Muscle layer of colon (tissue), 2 donors: ENCODE measurements at regions not wholly inside any gene's neighbourhood (a gene's known extent, or its start where the extent isn't known, plus 50 kb on each side); places are given as distances from the start of the nearest gene placed in this dataset.
"Not testable (repeated sequence)": the region's sequence is repeated elsewhere in the genome, so short reads cannot be mapped to it uniquely, and the experiment has no call there.

Source experiments
- H3K27ac ChIP-seq: one replicate; pipeline ENCODE4 v1.7.0; 2013; ENCODE audit warnings: low read depth, mild to moderate bottlenecking, low read length, moderate library complexity
- H3K27me3 ChIP-seq, 2 donors: one replicate each; pipeline ENCODE4 v1.7.0; 2013; ENCODE audit warnings: low read length in 2 of 2, mild to moderate bottlenecking in 2 of 2; ENCODE audit not compliant: insufficient read depth in 2 of 2, control insufficient read depth in 1 of 2
- H3K36me3 ChIP-seq: one replicate; pipeline ENCODE4 v1.7.0; 2013; ENCODE audit warnings: mild to moderate bottlenecking, low read length; ENCODE audit not compliant: insufficient read depth
- H3K4me1 ChIP-seq: one replicate; pipeline ENCODE4 v1.7.0; 2013; ENCODE audit warnings: mild to moderate bottlenecking, low read length; ENCODE audit not compliant: insufficient read depth
- H3K4me3 ChIP-seq, 2 donors: one replicate each; pipeline ENCODE4 v1.7.0; 2013; ENCODE audit warnings: low read length in 2 of 2, low read depth in 1 of 2, mild to moderate bottlenecking in 1 of 2, moderate library complexity in 1 of 2
- H3K9ac ChIP-seq: one replicate; pipeline ENCODE4 v1.7.0; 2013; ENCODE audit warnings: low read length
- H3K9me3 ChIP-seq: one replicate; pipeline ENCODE4 v1.7.0; 2013; ENCODE audit warnings: mild to moderate bottlenecking, low read length
- donor health status: abdominal sarcoma.
- donor health status: Adenocarcinoma of cecum.

DNA sequence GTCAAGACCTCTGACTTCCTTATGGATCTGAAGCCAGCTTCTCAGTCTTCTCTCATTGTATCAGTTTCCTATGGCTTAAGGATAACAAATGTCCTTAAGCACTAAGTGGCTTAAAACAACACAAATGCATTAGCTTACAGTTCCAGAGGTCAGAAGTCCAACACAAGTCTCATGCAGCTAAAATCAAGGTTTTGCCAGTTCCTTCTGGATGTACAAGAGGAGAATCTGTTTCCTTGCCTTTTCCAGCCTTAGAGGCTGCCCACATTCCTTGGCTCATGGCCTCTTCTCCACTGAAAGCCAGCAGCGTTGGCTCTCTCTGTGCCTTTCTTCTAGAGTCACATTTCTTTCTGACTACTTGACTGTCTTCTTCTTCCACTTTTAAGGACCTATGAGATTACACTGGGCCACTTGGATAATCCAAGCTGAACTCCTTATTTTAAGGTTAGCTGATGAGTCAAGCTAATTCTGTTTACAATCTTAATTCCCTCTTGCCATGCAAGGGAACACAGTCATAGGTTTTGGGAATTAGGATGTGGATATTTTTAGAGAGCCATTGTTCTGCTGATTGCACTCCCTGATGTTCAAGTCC lies 179.0 kb downstream of the BCAS1 start:
- H3K27me3 ChIP-seq = no peaks in the 10 kb centered on the region
- no peak overlapping the region for H3K4me3 ChIP-seq
- H3K27ac ChIP-seq = no peak overlapping the region
- no peaks in the 10 kb centered on the region for H3K4me1 ChIP-seq
- H3K36me3 ChIP-seq = no peaks in the 10 kb centered on the region
- no peaks in the 10 kb centered on the region for H3K9me3 ChIP-seq
- no peak overlapping the region for H3K9ac ChIP-seq

DNA sequence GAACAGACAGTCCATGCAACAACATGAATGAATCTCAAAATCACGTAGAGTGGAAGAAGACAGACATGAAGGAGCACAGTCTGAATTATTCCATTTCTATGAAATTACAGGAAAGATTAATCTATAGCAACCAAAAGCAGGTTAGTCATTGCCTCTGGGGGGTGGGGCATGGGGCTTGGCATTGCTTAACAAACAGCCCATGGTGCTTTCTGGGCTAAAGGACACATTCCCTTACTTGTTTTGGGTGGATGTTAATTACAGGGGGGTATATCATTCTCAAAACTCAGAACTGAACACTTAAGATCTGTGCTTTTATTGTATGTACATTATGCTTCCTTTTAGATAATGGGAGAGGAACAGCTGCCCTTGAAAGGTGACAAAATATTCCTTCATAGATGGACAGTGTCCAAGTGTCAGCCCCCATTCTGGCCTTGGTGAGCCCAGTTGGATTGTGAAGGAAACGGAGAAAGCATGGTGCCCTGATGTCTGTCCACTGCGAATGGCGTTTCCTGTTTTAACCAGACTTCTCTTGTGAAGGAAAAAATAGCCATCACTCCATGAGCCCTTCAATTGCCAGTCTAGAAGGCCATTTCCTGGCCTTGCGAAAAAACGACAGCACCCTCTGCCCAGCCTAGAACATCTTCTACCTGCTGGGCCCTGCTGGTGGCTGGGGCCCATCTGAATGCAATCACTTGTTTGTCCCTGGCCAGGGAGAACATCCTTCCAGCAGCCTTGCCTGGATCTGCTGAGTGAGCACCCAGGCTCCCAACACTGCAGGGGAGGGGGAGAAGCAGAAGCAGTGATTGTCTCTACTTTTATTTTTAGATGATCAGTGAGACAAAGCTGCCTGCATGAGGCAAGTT lies 179.7 kb downstream of the BCAS1 start:
- no peak overlapping the region for H3K27ac ChIP-seq

GRCh38 chr20:53889411-53890148 lies 180.8 kb downstream of the BCAS1 start:
- Histone ChIP-seq H3K36me3 (no peaks in the 10 kb centered on the region), H3K9ac (no peak overlapping the region), H3K4me1 (no peaks in the 10 kb centered on the region), H3K27me3 (no peaks in the 10 kb centered on the region), H3K9me3 (no peaks in the 10 kb centered on the region), H3K27ac (no peak overlapping the region), H3K4me3 (no peak overlapping the region)

More for the DNA sequence above, 179.7 kb downstream of the BCAS1 start:
- H3K9ac ChIP-seq = no peak overlapping the region
- H3K4me1 ChIP-seq = no peaks in the 10 kb centered on the region
- no peak overlapping the region for H3K4me3 ChIP-seq
- H3K36me3 ChIP-seq = no peaks in the 10 kb centered on the region
- H3K9me3 ChIP-seq = no peaks in the 10 kb centered on the region
- no peaks in the 10 kb centered on the region for H3K27me3 ChIP-seq

- no peak overlapping the region for H3K9ac ChIP-seq
- no peaks in the 10 kb centered on the region for H3K9me3 ChIP-seq
- no peak overlapping the region for H3K4me3 ChIP-seq
- H3K27ac ChIP-seq = no peak overlapping the region
- H3K27me3 ChIP-seq = no peaks in the 10 kb centered on the region
- no peaks in the 10 kb centered on the region for H3K36me3 ChIP-seq
- H3K4me1 ChIP-seq = no peaks in the 10 kb centered on the region
Observed at GRCh38 chr20:53888951-53889350, 181.4 kb downstream of the BCAS1 start.

DNA sequence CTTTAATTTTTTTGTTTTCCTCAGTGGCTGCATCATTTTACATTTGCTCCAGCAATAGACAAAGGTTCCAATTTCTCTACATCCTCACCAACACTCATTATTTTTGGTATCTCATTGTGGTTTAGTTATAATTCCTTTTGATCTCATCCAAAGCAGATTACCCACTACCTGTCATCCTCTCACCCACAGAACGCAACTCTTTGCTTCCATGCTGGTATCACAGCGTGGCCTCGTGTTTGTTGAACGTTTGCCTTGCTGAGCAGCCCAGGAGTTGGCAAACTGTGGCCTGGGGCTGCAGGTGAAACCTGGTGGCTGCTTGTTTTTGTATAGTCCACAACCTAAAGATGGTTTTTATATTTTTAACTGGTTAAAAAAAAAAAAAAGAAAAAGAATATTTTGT lies 181.9 kb downstream of the BCAS1 start:
- H3K27ac ChIP-seq = no peak overlapping the region
- no peak overlapping the region for H3K4me3 ChIP-seq
- H3K27me3 ChIP-seq = no peaks in the 10 kb centered on the region
- H3K9ac ChIP-seq = no peak overlapping the region
- no peaks in the 10 kb centered on the region for H3K36me3 ChIP-seq
- no peaks in the 10 kb centered on the region for H3K4me1 ChIP-seq
- H3K9me3 ChIP-seq = no peaks in the 10 kb centered on the region

DNA sequence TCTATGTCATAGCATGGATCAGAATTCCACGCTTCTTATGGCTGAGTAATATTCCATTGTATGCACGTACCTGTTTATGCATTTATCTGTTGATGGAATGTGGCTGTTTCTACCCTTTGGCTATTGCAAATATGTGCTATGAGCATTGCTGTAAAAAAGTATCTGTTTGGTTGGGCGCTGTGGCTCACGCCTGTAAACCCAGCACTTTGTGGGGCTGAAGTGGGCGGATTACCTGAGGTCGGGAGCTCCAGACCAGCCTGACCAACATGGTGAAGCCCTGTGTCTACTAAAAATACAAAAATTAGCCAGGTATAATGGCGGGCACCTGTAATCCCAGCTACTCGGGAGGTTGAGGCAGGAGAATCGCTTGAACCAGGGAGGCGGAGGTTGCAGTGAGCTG lies 182.4 kb downstream of the BCAS1 start:
- no peak overlapping the region for H3K4me3 ChIP-seq
- no peak overlapping the region for H3K9ac ChIP-seq
- no peaks in the 10 kb centered on the region for H3K36me3 ChIP-seq
- no peaks in the 10 kb centered on the region for H3K9me3 ChIP-seq
- H3K27me3 ChIP-seq = no peaks in the 10 kb centered on the region
- H3K4me1 ChIP-seq = no peaks in the 10 kb centered on the region
- H3K27ac ChIP-seq = no peak overlapping the region

GRCh38 chr20:53884859-53885541 lies 185.4 kb downstream of the BCAS1 start:
- no peaks in the 10 kb centered on the region for H3K9me3 ChIP-seq

GRCh38 chr20:53883098-53883911 lies 187.1 kb downstream of the BCAS1 start:
- Histone ChIP-seq H3K9ac (no peak overlapping the region), H3K27ac (no peak overlapping the region), H3K4me1 (no peaks in the 10 kb centered on the region), H3K27me3 (no peaks in the 10 kb centered on the region), H3K4me3 (no peak overlapping the region), H3K9me3 (no peaks in the 10 kb centered on the region), H3K36me3 (no peaks in the 10 kb centered on the region)

More at GRCh38 chr20:53884859-53885541, 185.4 kb downstream of the BCAS1 start:
- Histone ChIP-seq H3K9ac (no peak overlapping the region), H3K27me3 (no peaks in the 10 kb centered on the region), H3K4me1 (no peaks in the 10 kb centered on the region), H3K27ac (no peak overlapping the region), H3K4me3 (no peak overlapping the region), H3K36me3 (no peaks in the 10 kb centered on the region)

- H3K27ac ChIP-seq, H3K4me1 ChIP-seq, H3K9ac ChIP-seq: not testable (repeated sequence)
Observed at GRCh38 chr20:53882438-53882986, 187.9 kb downstream of the BCAS1 start.

DNA sequence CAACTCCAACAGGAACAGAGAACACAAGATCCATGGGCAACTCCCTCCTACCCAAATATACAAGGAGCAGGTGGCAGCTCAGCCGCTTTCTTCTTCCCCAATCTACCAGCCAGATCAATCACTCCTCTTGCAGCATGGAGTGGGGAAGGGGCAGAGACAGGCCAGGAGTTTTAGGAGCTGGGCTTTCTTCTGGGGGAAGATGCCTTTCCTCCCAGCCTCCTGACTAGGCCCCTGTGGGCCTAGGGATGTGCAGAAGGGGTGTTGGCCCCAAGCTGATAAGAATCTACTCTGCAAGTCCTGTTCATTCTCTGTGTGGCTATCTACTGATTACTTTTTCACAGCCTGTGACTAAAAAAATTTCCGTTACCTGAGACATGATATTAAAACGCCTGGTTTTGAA lies 189.0 kb downstream of the BCAS1 start:
- no peaks in the 10 kb centered on the region for H3K36me3 ChIP-seq
- no peak overlapping the region for H3K4me3 ChIP-seq

More at GRCh38 chr20:53882438-53882986, 187.9 kb downstream of the BCAS1 start:
- not testable (repeated sequence) for H3K36me3 ChIP-seq, H3K4me3 ChIP-seq, H3K9me3 ChIP-seq, H3K27me3 ChIP-seq

More for the DNA sequence above, 189.0 kb downstream of the BCAS1 start:
- Histone ChIP-seq H3K27ac (no peak overlapping the region), H3K27me3 (no peaks in the 10 kb centered on the region), H3K9ac (no peak overlapping the region), H3K4me1 (no peaks in the 10 kb centered on the region), H3K9me3 (no peaks in the 10 kb centered on the region)
